CD4-positive, alpha-beta T cell treated with Interleukin-12 subunit alpha and Interleukin-12 subunit beta, for 1 hour (primary cell): ENCODE measurements at regions not wholly inside any gene's neighbourhood (a gene's known extent, or its start where the extent isn't known, plus 50 kb on each side); places are given as distances from the start of the nearest gene placed in this dataset.
"Not testable (repeated sequence)": the region's sequence is repeated elsewhere in the genome, so short reads cannot be mapped to it uniquely, and the experiment has no call there.

ENCODE experiments used
- DNase-seq: peaks from one replicate; pipeline ENCODE4 v3.0.0-alpha.2; 2020

DNA sequence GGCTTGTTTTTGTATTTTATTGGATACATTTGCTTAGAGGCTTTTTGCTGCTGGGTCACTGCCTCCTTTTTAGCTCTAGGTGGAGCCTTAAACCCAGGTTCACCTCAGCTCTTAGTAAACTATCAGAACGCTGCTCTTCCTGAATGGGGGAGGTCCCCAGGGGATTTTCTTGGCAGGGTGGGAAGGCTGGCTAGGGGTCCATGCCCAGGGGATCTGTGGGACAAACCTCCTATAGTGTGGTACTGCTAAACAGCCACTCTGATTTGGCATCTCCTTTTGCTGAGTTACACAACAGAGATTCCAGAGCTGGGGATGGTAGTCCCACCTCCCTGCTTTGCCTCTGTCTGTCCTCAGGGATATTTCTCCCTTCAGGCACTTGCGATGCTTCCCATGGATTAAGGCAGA lies 204.9 kb downstream of the ZIC5 start:
- DNase-seq, result no peak

DNA sequence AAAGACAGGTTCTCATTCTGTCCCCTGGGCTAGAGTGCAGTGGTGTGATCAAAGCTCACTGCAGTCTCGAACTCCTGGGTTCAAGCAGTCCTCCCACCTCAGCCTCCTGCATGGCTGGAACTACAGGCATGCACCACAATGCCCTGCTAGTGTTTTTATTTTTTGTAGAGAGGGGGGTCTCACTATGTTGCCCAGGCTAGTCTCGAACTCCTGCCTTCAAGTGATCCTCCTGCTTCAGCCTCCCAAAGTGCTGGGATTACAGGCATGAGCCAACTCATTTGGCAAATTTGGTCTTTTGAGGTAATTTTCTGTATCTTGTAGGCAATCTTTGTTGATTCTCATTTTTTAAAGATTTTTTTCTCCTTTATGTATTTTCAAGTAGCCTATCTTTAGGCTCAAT lies 205.7 kb downstream of the ZIC5 start:
- no peak for DNase-seq

DNA sequence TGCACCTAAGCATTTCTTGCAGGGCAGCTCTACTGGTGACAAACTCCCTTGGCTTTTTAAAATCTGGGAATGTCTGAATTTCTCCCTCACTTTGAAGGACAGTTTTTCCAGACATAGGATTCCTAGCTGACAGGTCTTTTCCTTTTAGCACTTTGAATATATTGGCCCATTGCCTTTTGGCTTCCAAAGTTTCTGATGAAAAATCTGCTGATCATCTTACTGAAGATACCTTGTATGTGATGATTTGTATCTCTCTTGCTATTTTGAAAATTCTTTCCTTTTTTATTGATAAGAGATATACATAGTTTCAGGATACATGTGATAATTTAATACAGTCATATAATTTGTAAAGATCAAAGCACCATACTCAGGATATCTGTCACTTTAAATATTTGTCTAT lies 211.1 kb downstream of the ZIC5 start:
- no peak for DNase-seq

DNA sequence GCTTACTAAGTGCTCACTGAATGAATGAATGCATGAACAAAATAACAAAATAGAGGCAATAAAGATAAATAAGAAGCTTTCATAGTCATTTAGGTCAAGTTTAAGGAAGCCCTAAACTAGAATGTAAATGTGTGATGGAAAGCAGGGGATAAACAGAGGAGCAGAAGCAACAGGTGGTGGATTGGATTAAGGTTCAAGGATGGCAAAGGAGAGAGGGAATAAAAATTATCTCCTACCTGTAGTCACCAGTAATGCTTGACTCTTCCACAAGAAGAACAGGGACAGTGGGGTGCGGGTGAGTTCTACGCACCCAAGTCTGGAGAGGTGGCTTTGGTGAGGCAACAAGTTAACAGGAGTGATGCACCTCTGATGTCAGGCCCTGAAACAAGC lies 212.4 kb downstream of the ZIC5 start:
- no peak for DNase-seq

DNA sequence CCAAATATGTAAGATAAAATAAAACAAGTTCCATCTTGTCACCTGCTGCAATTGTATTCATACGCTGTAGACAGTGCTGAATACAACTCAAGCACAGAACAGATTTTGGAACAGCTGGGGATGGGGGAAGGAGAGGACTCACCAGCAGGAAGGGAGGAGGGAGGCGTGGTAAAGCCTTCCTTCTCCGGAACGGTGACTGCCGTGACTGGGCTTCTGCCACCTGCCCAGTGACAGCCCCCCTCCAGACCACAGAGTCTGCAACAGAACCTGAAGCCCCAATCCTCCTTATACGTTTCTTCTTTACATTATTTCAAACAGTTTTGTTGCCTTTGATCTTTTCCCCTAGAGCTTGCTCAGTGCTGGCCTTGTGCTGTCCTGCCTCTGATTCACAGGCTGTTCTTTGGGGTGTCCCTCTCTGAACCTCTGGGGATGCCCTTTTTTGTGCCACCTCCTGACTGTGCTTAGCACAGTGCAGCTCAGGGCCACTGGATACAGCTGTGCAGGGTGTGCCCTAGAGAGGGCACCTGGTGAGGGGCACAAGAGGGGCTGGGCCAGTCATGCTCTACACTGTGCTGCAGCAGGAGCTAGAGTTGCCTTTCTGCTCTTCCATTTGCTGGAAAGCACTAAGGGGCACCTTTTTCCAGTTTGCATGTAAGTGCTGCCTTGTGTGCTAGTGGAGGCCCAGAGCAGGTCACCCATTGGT lies 213.0 kb downstream of the ZIC5 start:
- DNase-seq, result no peak

DNA sequence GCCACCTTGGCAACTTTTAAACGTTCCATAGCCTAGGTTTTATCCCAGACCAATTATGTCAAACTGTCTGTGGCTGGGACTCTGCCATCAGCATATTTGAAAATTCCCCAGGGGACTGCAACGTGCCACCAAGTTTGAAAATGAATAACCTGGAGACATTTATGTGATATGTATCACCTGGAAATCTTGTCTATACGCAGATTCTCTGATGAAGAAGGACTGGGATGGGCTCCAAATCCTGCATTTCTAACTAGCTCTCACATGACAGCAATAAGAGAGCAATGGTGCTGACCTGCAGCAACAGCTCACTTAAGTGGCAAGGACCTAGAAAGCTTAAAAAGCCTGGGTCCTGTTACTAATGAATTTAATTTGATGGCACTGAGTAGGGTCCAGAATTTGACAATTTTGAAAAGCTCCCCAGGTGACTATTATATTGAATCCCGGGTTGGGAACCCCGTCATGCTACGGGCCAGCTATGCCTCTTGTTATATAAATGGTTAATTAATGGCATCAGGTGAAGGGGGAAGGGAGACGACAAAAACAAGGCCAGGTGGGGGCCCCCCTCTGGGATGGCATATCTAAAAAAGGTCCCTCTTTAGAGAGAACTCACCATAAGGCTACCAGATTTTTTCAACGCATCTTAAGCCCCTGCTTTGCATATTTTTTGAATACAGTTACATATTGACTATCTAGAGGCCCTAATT lies 213.7 kb downstream of the ZIC5 start:
- DNase-seq, result no peak

DNA sequence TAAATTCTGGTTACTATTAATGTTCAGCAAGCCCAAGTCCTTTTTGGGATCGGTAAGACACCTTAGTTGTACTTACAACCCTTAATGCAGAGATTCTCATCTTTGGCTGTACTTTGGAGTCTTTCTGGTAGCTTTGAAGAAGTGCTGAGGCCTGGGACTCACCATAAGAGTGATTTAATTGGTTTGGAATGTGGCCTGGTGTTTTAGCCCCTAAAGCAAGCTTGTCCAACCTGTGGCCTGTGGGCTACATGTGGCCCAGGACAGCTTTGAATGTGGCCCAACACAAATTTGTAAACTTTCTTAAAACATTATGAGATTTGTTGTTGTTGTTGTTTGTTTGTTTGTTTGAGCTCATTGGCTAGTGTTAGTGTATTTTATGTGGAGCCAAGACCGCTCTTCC lies 215.3 kb downstream of the ZIC5 start:
- DNase-seq, result no peak

DNA sequence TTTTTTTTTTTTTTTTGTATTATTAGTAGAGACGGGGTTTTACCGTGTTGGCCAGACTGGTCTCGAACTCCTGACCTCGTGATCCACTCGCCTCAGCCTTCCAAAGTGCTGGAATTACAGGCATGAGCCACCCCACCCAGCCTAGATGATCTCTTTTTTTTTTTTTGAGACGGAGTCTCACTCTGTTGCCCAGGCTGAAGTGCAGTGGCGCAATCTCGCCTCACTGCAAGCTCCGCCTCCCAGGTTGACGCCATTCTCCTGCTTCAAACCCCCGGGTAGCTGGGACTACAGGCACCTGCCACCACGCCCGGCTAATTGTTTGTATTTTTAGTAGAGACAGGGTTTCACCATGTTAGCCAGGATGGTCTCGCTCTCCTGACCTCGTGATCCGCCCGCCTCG lies 216.8 kb downstream of the ZIC5 start:
- DNase-seq, result not testable (repeated sequence)

DNA sequence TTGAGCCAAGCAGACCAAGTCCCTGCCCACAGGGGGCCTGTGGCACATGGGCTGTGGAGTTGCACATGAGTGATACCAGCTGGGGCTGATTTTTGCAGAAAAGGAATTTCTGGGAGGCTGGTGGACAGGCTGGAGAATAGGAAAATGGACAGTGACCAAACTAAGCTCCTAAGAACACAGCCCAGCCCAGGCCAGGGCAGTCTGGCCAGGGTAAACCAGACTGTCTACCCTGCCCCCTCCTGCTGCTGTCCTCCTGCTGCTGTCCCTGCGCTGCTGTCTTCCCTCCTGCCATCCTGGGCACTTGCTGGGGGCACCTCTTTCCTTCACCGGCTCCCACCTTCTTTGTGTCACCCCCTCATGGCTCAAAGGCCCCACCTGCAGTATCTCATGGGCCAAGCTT lies 219.2 kb downstream of the ZIC5 start:
- no peak for DNase-seq

DNA sequence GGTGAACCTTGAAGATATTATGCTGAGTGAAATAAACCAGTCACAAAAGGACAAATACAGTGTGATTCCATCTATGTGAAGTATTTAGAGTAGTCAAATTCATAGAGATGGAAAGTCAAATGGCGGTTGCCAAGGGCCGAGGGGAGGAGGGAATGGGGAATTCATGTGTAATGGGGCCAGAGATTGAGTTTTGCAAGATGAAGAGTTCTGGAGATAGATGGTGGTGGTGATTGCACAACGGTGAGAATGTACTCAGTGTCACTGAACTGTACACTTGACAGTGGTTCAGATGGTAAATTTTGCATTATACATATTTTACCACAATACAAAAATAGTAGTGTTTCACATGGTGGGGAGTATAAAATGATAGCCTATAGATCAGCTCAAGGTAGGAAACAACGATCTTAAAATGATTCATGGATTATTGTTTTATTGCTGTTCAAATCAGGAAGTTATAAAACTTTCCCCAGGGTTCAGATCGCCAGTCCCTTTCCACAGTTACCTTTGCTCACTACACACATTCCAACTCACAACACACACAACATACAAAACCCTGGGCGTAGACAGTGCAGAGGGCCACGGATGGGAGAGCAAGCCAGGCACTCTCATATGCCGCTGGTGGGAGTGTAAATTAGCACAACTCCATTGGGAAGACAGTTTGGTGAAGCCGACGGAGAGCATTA lies 219.9 kb downstream of the ZIC5 start:
- no peak for DNase-seq

DNA sequence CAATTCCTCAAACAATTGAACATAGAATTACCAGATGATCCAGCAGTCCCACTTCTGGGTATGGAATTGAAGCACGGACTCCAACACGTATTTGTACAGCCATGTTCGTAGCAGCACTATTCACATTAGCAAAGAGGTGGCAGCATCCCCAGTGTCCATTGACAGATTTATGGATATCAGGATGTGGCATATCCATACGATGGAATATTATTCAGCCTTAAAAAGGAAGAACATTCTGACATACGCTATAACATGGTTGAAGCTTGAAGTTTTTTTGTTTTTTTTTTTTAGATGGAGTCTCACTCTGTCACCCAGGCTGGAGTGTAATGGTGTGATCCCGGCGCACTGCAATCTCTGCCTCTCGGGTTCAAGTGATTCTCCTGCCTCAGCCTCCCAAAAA lies 220.6 kb downstream of the ZIC5 start:
- no peak for DNase-seq

DNA sequence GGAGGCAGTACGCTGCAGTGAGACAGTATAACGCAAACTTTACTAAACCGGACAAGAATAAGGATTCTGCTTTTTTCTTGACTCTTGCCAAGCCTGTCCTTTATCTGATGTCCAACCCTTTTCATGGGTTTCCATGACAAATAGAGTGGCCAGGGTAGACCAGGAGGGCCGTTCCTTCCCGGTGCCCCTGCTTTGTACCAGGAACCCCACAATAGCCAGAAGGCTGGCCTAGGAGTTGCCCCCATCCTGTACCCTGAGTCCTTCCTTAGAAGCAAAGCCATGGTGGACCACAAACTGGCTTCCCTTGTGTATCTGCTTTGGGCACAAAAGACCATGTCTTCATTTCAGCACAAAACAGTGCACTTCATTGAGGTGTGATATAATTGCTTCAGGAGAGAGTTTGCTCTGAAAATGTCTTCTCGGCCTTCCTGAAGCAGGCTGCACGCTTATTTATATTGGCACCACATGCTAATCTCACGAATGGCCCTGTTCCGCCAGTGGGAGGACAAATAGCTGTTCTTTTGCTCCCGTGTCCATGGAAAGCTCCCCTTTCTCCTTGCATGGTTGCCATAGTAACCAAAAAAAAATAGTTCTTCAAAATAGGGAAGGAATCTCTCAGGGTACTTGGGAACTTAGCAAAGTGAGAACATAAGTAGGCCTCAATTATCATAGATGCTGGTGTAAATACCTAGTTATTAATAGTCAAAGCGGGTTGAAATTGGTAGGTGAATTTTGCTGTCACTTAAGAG lies 222.1 kb downstream of the ZIC5 start:
- no peak for DNase-seq

DNA sequence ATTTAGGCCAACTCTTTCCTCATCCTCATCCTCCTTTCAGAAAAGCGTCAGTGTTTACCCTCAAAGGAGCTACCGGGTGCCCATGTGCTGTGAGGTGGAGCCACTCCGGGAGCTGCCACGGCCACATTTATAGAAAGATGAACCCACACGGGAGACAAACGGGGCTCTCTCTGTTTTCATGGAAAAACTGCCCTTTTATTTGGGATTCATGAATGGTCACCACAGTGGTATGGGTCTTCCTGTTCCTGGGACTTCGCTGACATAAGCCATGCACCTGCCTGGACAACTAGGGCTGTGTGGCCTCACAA lies 224.2 kb downstream of the ZIC5 start:
- DNase-seq, result no peak

DNA sequence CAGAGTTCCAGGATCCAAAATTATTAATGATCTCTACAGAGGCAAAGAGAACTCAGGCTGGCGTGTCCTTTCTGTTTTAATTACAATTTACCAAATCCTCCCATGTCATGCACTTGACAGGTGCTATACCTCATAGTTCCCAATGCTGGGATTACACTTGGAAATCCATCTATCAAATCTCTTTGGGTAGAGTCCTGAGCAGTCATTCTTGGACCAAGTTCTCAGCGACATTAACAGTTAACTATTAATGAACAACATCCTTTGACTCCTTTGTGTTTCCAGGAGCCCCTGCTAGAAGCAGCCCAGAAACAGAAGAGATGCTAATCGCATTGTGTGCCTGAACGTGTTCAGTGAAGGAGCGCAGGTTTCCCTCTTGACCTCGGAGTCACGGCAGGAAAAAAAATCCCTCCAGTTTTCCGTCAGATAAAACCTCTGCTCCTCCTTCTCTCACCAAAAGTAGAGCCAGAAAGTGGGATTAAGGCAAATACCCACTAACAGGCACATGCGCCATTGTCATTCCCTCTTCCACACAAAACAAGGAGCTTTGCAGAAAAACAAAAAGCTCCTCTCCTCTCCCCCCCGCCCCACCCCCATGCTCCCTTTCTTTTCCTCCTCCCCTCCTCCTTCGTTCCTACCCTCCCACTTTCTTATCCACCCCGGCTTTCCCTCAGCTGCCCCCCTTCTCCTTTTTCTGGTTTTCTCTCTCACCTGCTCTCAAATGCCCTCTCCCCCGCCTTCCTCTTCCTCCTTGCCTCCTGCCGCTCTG lies 224.7 kb downstream of the ZIC5 start:
- no peak for DNase-seq

DNA sequence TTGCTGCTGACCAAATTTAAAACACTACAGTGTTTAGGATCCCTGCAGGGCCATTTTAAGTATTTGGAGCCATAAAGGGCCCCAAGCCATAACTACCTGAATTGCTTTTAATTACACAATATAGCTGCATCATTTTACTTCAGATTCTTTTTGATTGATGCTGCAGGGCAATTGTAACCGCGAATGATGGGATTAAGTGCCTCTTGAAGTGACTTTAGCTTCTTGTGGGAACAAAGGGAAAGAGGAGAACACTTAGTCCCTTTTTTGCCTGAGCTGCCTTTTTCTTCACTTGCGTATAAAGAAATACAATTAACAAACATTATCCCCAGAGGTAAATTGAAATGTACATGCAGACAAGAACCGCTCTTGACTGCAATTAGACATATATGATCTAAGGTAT lies 228.5 kb downstream of the ZIC5 start:
- no peak for DNase-seq

DNA sequence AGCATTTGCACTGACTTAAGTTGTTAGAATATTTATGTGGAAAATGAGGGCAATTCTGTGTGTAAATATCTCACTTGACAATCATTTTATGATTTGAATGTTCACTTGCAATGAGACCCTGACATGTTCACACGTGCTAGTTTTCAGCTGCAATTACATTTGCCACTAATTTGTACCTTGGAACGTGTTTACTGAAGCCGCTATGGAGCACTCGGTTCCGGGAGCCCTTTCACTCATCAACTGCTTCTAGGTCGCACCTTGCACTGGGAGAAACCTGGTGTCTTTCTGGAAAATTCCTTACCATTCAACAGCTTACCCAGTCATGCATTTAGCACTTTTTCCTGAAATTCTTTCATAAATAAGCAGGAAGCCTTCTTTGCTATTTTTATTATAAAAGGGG lies 229.6 kb downstream of the ZIC5 start:
- no peak for DNase-seq

DNA sequence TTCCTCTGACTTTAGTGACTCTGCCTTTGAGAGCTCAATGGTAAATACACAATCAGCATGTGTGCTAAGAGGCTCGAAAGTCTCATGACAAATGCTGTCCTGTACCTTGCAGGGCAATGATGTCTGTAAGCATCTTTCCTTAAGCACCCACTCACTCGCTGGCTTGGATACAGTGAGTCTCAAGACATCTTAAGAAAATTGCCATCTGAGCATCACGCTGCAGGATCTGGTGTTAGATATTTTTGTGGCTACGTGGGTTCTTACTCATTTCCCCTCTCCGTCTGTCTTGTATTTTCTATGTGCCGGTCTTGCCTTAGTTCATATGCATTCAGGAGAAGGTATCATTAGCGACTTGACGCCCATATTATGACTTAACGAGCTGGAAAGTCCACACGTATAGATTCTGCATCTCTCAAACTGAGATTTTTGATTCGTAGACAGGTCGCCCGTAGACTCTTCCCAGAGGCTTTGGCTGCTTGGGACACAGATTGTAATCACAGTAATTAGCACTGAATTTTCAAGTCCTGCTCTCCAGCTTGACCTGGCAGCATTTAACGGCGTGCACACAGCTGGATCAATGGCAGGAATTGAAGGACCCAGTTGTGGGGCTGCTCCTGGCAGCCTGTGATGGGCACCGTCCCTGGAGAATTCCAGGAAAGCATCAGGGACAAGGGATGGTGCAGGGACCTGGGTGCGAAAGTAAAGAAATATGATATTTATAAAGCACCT lies 231.2 kb downstream of the ZIC5 start:
- no peak for DNase-seq

DNA sequence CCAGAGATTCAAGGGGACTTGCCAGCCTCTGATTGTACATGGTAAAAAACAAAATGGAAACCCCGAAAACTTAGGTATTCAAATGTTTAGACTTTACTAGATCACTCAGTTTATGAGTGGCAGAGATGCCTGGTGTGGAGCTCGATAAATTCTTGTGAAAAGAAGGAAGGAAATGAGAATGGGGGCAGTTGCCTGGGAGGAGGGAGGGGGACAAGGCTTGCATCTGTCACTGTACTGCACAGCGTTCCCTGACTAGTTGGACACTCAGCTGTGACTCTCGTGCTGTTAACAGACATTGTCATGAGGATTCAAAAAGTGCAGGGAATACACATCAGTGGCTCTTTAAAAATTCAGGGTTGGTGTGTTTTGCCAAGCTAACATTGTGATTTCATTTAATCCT lies 232.9 kb downstream of the ZIC5 start:
- no peak for DNase-seq

DNA sequence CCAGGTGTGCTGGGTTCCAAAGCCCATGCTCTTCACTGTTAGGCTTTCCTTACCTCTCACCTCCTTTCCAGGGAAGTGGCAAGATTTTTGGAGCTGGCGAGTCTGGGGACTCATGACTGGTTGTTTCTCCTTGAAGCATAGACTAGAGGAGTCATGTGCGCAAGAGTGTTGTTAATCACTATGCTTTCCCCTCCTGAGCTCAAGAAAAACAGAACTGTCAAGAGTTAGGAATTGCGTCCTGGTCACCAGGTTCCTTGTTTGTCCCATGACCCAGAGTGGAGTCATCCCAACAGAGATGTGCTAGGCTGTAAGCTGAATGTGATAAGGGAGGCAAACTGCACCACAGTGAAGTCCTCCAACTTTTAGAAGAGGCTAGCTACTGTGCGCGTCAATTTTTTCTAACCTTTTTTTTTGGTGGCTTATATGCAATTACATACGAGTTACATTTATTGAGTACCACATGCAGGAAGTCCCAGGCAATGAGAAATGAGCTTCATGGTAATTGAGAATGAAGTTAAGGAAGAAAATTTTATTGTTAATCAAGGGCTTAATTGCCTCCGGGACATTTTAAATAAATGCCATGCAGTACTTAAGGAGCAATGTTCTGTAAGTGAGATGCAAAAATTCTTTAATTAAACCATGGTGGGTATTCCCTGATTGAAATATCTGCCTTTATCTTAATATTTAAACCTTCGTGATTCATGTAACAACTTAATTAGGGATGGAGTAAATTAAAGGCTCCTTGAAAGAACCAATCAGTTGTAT lies 233.9 kb downstream of the ZIC5 start:
- DNase-seq, result no peak

DNA sequence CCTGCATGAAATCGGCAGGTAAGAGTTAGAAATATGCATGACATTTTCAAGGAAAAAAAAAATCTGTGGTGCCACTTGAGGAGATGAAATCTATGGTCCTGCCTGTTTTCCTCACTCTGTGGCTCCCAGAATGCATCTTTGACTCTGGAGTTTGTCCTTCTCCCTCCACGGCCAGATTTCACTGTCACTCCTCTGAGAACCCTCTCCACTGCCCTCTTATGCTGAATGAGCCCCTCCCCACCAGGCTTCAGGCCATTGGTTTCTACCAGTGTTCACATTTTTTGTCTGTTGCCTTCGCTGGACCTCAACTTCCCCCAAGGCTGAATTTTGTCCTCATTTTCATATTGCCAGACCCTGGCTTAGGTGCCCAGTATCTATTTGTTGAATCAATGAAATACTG lies 235.0 kb downstream of the ZIC5 start:
- DNase-seq, result no peak

DNA sequence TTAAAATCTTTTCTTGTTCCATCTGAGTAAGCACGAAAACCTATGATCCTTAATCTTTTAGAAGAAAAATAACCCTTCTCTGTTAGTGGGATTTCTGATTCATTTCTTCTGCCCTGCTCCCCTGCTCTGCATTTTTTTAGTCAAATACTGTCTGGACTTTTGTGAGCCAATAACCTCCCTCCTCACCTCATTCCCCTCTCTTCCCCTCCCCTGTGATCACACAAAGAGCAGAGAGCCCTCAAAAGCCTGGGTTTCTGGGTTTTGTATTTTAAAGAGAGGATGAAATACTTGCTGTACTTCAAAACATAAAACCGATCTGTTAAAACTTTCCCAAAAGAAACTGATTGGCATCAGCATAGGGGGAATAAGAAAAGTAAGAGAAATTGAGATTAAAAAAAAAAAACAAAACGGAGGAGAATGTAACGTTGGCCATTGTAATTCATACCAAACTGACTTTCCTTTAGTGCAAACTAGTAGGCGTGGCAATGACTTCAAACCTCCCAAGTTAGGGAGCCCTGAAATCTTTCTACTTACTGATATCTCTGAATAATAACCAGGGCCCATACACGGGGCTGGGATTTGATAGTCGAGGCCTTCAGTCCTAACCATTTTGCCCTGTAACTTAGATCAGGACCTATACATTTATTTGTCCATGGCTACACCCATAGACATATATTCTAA lies 232.9 kb downstream of the TM9SF2 start:
- DNase-seq, result no peak
